Endothelial cell of umbilical vein (primary cell): ENCODE measurements at regions not wholly inside any gene's neighbourhood (a gene's known extent, or its start where the extent isn't known, plus 50 kb on each side); places are given as distances from the start of the nearest gene placed in this dataset.

Source experiments
- BruUV-seq: library from RNA; stranded (reverse); fragments of 400-500 nt; replicated peaks from 2 replicates; lab custom pipeline; 2021; lab: Mats Ljungman, UMichigan
- CTCF ChIA-PET: fragments of 300-600, 350-600 bp; sonication (Branson Sonifier 250); formaldehyde crosslinking; loops from one replicate; lab custom pipeline; 2021; ENCODE audit warnings: antibody characterized with exemption, inconsistent platforms; lab: Charles Lee
- POLR2A ChIA-PET: fragments of 300-600, 350-600 bp; sonication (Branson Sonifier 250); formaldehyde crosslinking; loops from one replicate; lab custom pipeline; 2021; ENCODE audit warnings: antibody characterized with exemption, inconsistent platforms; lab: Charles Lee
- DNase-seq: peaks from one replicate; pipeline ENCODE4 v3.0.0-alpha.2; 2011; ENCODE audit warnings: low read depth, low spot score
- FAIRE-seq: peaks from 2 replicates; lab custom pipeline; 2011; peaks lifted over from hg19 to GRCh38; lab: Jason Lieb, UNC
- H2AFZ ChIP-seq: 2 replicates; pipeline ENCODE4 v1.6.0; 2012; ENCODE audit warnings: low read depth, low read length, control low read depth, inconsistent platforms
- H3K27ac ChIP-seq: 2 replicates; pipeline ENCODE4 v1.5.1; 2011; ENCODE audit warnings: low read depth, mild to moderate bottlenecking, control low read depth, low read length, moderate library complexity; ENCODE audit not compliant: insufficient read depth
- H3K27me3 ChIP-seq, 2 experiments: 2 replicates each; pipeline versions ENCODE4 v1.6.0 to v1.6.1; 2011; ENCODE audit warnings: low read length in 2 of 2, mixed read lengths in 1 of 2; ENCODE audit not compliant: control insufficient read depth in 2 of 2, insufficient read depth in 2 of 2
- H3K36me3 ChIP-seq, 2 experiments: 2 replicates in 1 of 2; 3 replicates in 1 of 2; pipeline ENCODE4 v1.5.1; 2011; ENCODE audit warnings: low read length in 2 of 2, mild to moderate bottlenecking in 1 of 2, moderate library complexity in 1 of 2; ENCODE audit not compliant: control insufficient read depth in 2 of 2, insufficient read depth in 2 of 2; ENCODE audit errors: extremely low read depth in 1 of 2
- H3K4me1 ChIP-seq: 3 replicates; pipeline ENCODE4 v1.5.1; 2011; ENCODE audit warnings: mild to moderate bottlenecking, low read length; ENCODE audit not compliant: control insufficient read depth, insufficient read depth; ENCODE audit errors: extremely low read depth
- H3K4me2 ChIP-seq: 2 replicates; pipeline ENCODE4 v1.6.1; 2011; ENCODE audit warnings: low read length, control low read depth, mixed read lengths; ENCODE audit not compliant: insufficient read depth
- H3K4me3 ChIP-seq, 3 experiments: fragments of 200-600 bp in 1 of 3; sonication (generic), shearing (Covaris generic) in 1 of 3; replicated peaks in 1 of 3; 2 replicates each; pipeline ENCODE4 v1.5.1; 2011 to 2016; ENCODE audit warnings: control low read depth in 3 of 3, low read length in 3 of 3, mild to moderate bottlenecking in 2 of 3, inconsistent platforms in 1 of 3, low read depth in 1 of 3, moderate library complexity in 1 of 3; ENCODE audit not compliant: insufficient read depth in 1 of 3
- H3K79me2 ChIP-seq: 2 replicates; pipeline ENCODE4 v1.6.0; 2012; ENCODE audit warnings: low read length, inconsistent platforms; ENCODE audit not compliant: control insufficient read depth, insufficient read depth
- H3K9ac ChIP-seq: replicated peaks from 2 replicates; pipeline ENCODE3; 2011; ENCODE audit warnings: low read length, control low read depth; ENCODE audit not compliant: insufficient read depth; ENCODE audit errors: extremely low read depth
- H3K9me1 ChIP-seq: replicated peaks from 3 replicates; pipeline ENCODE4 v1.6.0; 2011; ENCODE audit warnings: mild to moderate bottlenecking, low read length; ENCODE audit not compliant: control insufficient read depth, insufficient read depth; ENCODE audit errors: extremely low read depth
- H3K9me3 ChIP-seq: replicated peaks from 2 replicates; pipeline ENCODE4 v1.5.1; 2012; ENCODE audit warnings: low read length, inconsistent platforms; ENCODE audit not compliant: control insufficient read depth, insufficient read depth
- H4K20me1 ChIP-seq: replicated peaks from 2 replicates; pipeline ENCODE3; 2011; ENCODE audit warnings: mild to moderate bottlenecking, low read length; ENCODE audit not compliant: control insufficient read depth, insufficient read depth; ENCODE audit errors: extremely low read depth
- GATA2 ChIP-seq: IDR thresholded peaks from 2 replicates; pipeline ENCODE4 v1.7.0; 2011; ENCODE audit warnings: low read depth, mild to moderate bottlenecking, moderate library complexity, mixed read lengths, low read length; ENCODE audit not compliant: insufficient read length, insufficient read depth
- POLR2AphosphoS5 ChIP-seq: IDR thresholded peaks from 2 replicates; pipeline ENCODE4 v1.6.1; 2012; ENCODE audit warnings: low read depth, mild to moderate bottlenecking, control low read depth, low read length, moderate library complexity; ENCODE audit not compliant: insufficient read depth
- dilution Hi-C: fragments of 300-500 bp; cut with MboI; formaldehyde crosslinking; loops from one replicate; pipeline ENCODE4 v1.15.0; 2019; ENCODE audit warnings: low sequenced_read_pairs; ENCODE audit not compliant: extremely low pct_ligation_motif_present
- intact Hi-C: fragments of 100-400 bp; cut with micrococcal nuclease; formaldehyde crosslinking; loops from one replicate; pipeline ENCODE4 v1.10.0; 2022
- TF ChIP-seq, protein P1 (sequence below): IDR thresholded peaks from 2 replicates; pipeline ENCODE4 v1.6.1; 2011; ENCODE audit not compliant: insufficient read depth, insufficient read length

DNA sequence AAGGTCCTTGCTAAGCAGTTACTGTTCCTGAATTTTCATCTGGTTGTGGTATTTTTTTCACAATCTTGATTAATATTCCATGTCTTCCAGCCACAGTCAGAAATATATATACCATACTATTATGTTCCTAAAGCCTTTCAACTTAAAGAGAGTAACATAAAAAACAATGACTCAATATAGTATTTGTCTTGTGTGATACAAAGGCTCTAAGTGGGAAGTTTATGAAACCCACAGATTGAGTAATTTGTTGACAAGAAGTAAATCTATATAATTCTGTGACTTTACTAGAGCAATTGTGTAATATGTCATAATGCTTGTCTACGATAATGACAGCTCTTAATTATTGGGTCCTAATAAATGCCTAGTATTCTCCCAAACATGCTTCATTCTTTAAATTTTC is 509.4 kb downstream of the ISL1 start:
- no peak overlapping the region for H2AFZ ChIP-seq
- H3K27me3 ChIP-seq: no peaks in the 10 kb centered on the region
- FAIRE-seq: no peak
- no peak for TF ChIP-seq GATA2
- TF ChIP-seq POLR2AphosphoS5: no peak
- no peaks in the 10 kb centered on the region for H4K20me1 ChIP-seq
- no peaks in the 10 kb centered on the region for H3K79me2 ChIP-seq
- no peaks in the 10 kb centered on the region for H3K36me3 ChIP-seq
- dilution Hi-C loops (no loop called here), intact Hi-C loops (no loop called here)
- H3K9me1 ChIP-seq: no peaks in the 10 kb centered on the region
- ChIA-PET CTCF (no interaction called here), POLR2A (no interaction called here)
- no peak overlapping the region for H3K4me3 ChIP-seq
- no peaks in the 10 kb centered on the region for H3K4me1 ChIP-seq
- no TSS peak for BruUV-seq
- no peak overlapping the region for H3K9ac ChIP-seq
- H3K9me3 ChIP-seq: no peaks in the 10 kb centered on the region
- H3K27ac ChIP-seq: no peak overlapping the region
- H3K4me2 ChIP-seq: no peak overlapping the region
- no peak for DNase-seq

- FAIRE-seq: no peak
- H3K27ac ChIP-seq: no peak overlapping the region
- no peak overlapping the region for H2AFZ ChIP-seq
- no peaks in the 10 kb centered on the region for H3K4me1 ChIP-seq
- ChIA-PET CTCF (no interaction called here), POLR2A (no interaction called here)
- no peaks in the 10 kb centered on the region for H3K79me2 ChIP-seq
- H3K9me3 ChIP-seq: no peaks in the 10 kb centered on the region
- no peak for DNase-seq
- no TSS peak for BruUV-seq
- no peaks in the 10 kb centered on the region for H3K36me3 ChIP-seq
- no peaks in the 10 kb centered on the region for H3K9me1 ChIP-seq
- dilution Hi-C loops: no loop called here
- H3K27me3 ChIP-seq: no peaks in the 10 kb centered on the region
- no peak overlapping the region for H3K4me2 ChIP-seq
- intact Hi-C loops: no loop called here
- H4K20me1 ChIP-seq: no peaks in the 10 kb centered on the region
- TF ChIP-seq, protein P1, sequence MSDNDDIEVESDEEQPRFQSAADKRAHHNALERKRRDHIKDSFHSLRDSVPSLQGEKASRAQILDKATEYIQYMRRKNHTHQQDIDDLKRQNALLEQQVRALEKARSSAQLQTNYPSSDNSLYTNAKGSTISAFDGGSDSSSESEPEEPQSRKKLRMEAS: no peak
- no peak overlapping the region for H3K4me3 ChIP-seq
- H3K9ac ChIP-seq: no peak overlapping the region
These were observed 512.6 kb downstream of the ISL1 start for GRCh38 chr5:51895834-51896233.
